CD14-positive monocyte (primary cell): ENCODE measurements at regions not wholly inside any gene's neighbourhood (a gene's known extent, or its start where the extent isn't known, plus 50 kb on each side); places are given as distances from the start of the nearest gene placed in this dataset.

ENCODE experiments used
- DNase-seq, 3 donors: peaks; one replicate each; pipeline ENCODE4 v3.0.0-alpha.2; 2011 to 2022
- H2AFZ ChIP-seq: 2 replicates; pipeline ENCODE4 v1.6.0; 2012; ENCODE audit warnings: mild to moderate bottlenecking, low read depth, low read length, inconsistent platforms; ENCODE audit not compliant: insufficient read depth, poor library complexity, severe bottlenecking
- H3K27ac ChIP-seq, 2 donors: 1 replicate in 1 of 2; 2 replicates in 1 of 2; pipeline ENCODE4 v1.5.1; 2012 to 2013; ENCODE audit warnings: low read length in 2 of 2, control low read depth in 1 of 2, inconsistent platforms in 1 of 2, low read depth in 1 of 2, mild to moderate bottlenecking in 1 of 2
- H3K27me3 ChIP-seq, 2 donors: one replicate each; pipeline versions ENCODE4 v1.6.0 to v1.6.1; 2011 to 2013; ENCODE audit warnings: low read length in 2 of 2; ENCODE audit not compliant: control insufficient read depth in 2 of 2, insufficient read depth in 2 of 2
- H3K36me3 ChIP-seq, 2 donors: replicated peaks in 1 of 2; 1 replicate in 1 of 2; 2 replicates in 1 of 2; pipeline versions ENCODE4 v1.5.1 to v1.6.1; 2012 to 2013; ENCODE audit warnings: low read length in 2 of 2, control low read depth in 1 of 2, inconsistent platforms in 1 of 2, mild to moderate bottlenecking in 1 of 2; ENCODE audit not compliant: insufficient read depth in 2 of 2, control insufficient read depth in 1 of 2
- H3K4me1 ChIP-seq, 2 donors: 1 replicate in 1 of 2; 2 replicates in 1 of 2; pipeline versions ENCODE4 v1.5.1 to v1.6.1; 2012 to 2013; ENCODE audit warnings: low read length in 2 of 2, control low read depth in 1 of 2, inconsistent platforms in 1 of 2, mild to moderate bottlenecking in 1 of 2, moderate library complexity in 1 of 2; ENCODE audit not compliant: insufficient read depth in 2 of 2, control insufficient read depth in 1 of 2
- H3K4me2 ChIP-seq: replicated peaks from 2 replicates; pipeline ENCODE3; 2012; ENCODE audit warnings: low read length, moderate library complexity, mild to moderate bottlenecking; ENCODE audit not compliant: poor library complexity, severe bottlenecking; ENCODE audit errors: extremely low read depth
- H3K4me3 ChIP-seq, 3 experiments: fragments of 200-600 bp in 1 of 3; sonication (generic) in 1 of 3; replicated peaks in 1 of 3; 1 replicate in 2 of 3; 2 replicates in 1 of 3; pipeline ENCODE4 v1.5.1; 2011 to 2013; ENCODE audit warnings: low read length in 3 of 3, mild to moderate bottlenecking in 3 of 3, control low read depth in 2 of 3, low read depth in 2 of 3, inconsistent platforms in 1 of 3, moderate library complexity in 1 of 3
- H3K79me2 ChIP-seq: 2 replicates; pipeline ENCODE4 v1.6.0; 2012; ENCODE audit warnings: mild to moderate bottlenecking, control low read depth, inconsistent platforms, low read length, moderate library complexity; ENCODE audit not compliant: insufficient read depth
- H3K9ac ChIP-seq: 2 replicates; pipeline ENCODE4 v1.6.0; 2017; ENCODE audit warnings: low read length, mild to moderate bottlenecking; ENCODE audit not compliant: insufficient read depth, poor library complexity, severe bottlenecking
- H3K9me3 ChIP-seq, 2 donors: replicated peaks in 1 of 2; 1 replicate in 1 of 2; 2 replicates in 1 of 2; pipeline versions ENCODE4 v1.5.1 to v1.6.1; 2012 to 2013; ENCODE audit warnings: low read length in 2 of 2, control low read depth in 1 of 2; ENCODE audit not compliant: control insufficient read depth in 1 of 2, insufficient read depth in 1 of 2
- H4K20me1 ChIP-seq: 2 replicates; pipeline ENCODE4 v1.6.0; 2012; ENCODE audit warnings: mild to moderate bottlenecking, low read length, control low read depth, moderate library complexity; ENCODE audit not compliant: insufficient read depth
- H3K27ac Mint-ChIP-seq, 7 donors: one replicate each; pipeline ENCODE4 v1.8.0; 2020; ENCODE audit warnings: mild to moderate bottlenecking in 7 of 7, mixed read lengths in 7 of 7, moderate library complexity in 6 of 7, inconsistent platforms in 2 of 7
- H3K27me3 Mint-ChIP-seq, 3 donors: one replicate each; pipeline ENCODE4 v1.8.0; 2021 to 2022; ENCODE audit warnings: low read depth in 3 of 3, mild to moderate bottlenecking in 3 of 3, mixed read lengths in 3 of 3, moderate library complexity in 3 of 3, inconsistent platforms in 1 of 3
- H3K36me3 Mint-ChIP-seq, 2 donors: one replicate each; pipeline ENCODE4 v1.8.0; 2020; ENCODE audit warnings: mixed read lengths in 2 of 2, inconsistent platforms in 1 of 2, mild to moderate bottlenecking in 1 of 2
- H3K4me1 Mint-ChIP-seq: one replicate; pipeline ENCODE4 v1.8.0; 2020; ENCODE audit warnings: mild to moderate bottlenecking, mixed read lengths
- H3K4me3 Mint-ChIP-seq, 2 donors: one replicate each; pipeline ENCODE4 v1.8.0; 2020; ENCODE audit warnings: mild to moderate bottlenecking in 2 of 2, mixed read lengths in 2 of 2, moderate library complexity in 1 of 2
- H3K9me3 Mint-ChIP-seq, 7 donors: one replicate each; pipeline ENCODE4 v1.8.0; 2020 to 2022; ENCODE audit warnings: mixed read lengths in 7 of 7, mild to moderate bottlenecking in 6 of 7, moderate library complexity in 6 of 7, inconsistent platforms in 2 of 7
- WGBS: methylation state at CpG from one replicate; pipeline ENCODE4 v1.1.5; 2013; ENCODE audit warnings: missing lambda C conversion rate; ENCODE audit not compliant: insufficient coverage; 5-methylcytosine and 5-hydroxymethylcytosine counted together
- intact Hi-C, 2 donors: fragments of 100-400 bp; cut with micrococcal nuclease; formaldehyde crosslinking; loops; one replicate each; pipeline versions ENCODE4 v1.15.0 to v1.15.1; 2023
- TF ChIP-seq, protein P1 (sequence below): fragments of 200-600 bp; IDR thresholded peaks from one replicate; pipeline ENCODE4 v1.8.0; 2022; ENCODE audit warnings: antibody characterized with exemption, mild to moderate bottlenecking

- Histone ChIP-seq H3K9ac (no peak overlapping the region), H3K4me3 (no peak overlapping the region), H2AFZ (no peak overlapping the region), H3K79me2 (no peaks in the 10 kb centered on the region), H4K20me1 (no peaks in the 10 kb centered on the region), H3K36me3 (no peaks in the 10 kb centered on the region), H3K4me1 (no peaks in the 10 kb centered on the region), H3K4me2 (no peak overlapping the region), H3K27ac (no peak overlapping the region), H3K27me3 (no peaks in the 10 kb centered on the region), H3K9me3 (no peaks in the 10 kb centered on the region)
- Mint-ChIP-seq H3K36me3 (no peaks in the 10 kb centered on the region), H3K9me3 (peaks cover 0 to 4% (median 3%) of the 10 kb centered on the region in 7 donors), H3K4me1 (no peaks in the 10 kb centered on the region), H3K27me3 (no peaks in the 10 kb centered on the region), H3K27ac (no peak overlapping the region), H3K4me3 (no peak overlapping the region)
- no CpG with 5 or more reads among the region's 1 CpG for WGBS
- intact Hi-C loops = no loop called here
- no peak for DNase-seq
- TF ChIP-seq, protein P1, sequence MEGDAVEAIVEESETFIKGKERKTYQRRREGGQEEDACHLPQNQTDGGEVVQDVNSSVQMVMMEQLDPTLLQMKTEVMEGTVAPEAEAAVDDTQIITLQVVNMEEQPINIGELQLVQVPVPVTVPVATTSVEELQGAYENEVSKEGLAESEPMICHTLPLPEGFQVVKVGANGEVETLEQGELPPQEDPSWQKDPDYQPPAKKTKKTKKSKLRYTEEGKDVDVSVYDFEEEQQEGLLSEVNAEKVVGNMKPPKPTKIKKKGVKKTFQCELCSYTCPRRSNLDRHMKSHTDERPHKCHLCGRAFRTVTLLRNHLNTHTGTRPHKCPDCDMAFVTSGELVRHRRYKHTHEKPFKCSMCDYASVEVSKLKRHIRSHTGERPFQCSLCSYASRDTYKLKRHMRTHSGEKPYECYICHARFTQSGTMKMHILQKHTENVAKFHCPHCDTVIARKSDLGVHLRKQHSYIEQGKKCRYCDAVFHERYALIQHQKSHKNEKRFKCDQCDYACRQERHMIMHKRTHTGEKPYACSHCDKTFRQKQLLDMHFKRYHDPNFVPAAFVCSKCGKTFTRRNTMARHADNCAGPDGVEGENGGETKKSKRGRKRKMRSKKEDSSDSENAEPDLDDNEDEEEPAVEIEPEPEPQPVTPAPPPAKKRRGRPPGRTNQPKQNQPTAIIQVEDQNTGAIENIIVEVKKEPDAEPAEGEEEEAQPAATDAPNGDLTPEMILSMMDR = no peak
These were observed 200.2 kb upstream of the SGCD start for GRCh38 chr5:156126716-156127115.

DNA sequence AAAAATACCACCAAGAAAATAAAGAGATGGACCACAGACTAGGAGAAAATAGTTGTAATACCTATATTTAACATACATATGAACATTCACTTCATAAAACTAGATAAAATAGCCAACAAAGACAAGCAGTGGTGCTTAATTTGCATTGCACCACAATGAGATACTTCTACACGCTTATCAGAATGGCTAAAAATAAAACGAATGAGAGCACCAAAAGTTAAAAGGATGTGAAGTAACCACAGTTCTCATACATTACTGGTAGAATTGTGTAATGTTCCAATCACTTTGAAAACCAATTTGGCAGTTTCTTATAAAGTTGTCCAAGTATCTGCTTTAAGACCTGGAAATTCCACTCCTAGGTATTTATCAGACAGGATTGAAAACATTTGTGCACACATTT, 198.9 kb upstream of the SGCD start:
- no peaks in the 10 kb centered on the region for H3K9me3 ChIP-seq
- H3K4me3 ChIP-seq = no peak overlapping the region
- H3K4me2 ChIP-seq = no peak overlapping the region
- H3K27ac ChIP-seq = no peak overlapping the region
- H3K27me3 Mint-ChIP-seq = no peaks in the 10 kb centered on the region
- DNase-seq = no peak
- no peaks in the 10 kb centered on the region for H3K79me2 ChIP-seq
- no CpG with 5 or more reads among the region's 2 CpGs for WGBS
- peaks cover 0 to 6% (median 2%) of the 10 kb centered on the region in 7 donors for H3K9me3 Mint-ChIP-seq
- no peaks in the 10 kb centered on the region for H3K36me3 ChIP-seq
- no peaks in the 10 kb centered on the region for H3K4me1 ChIP-seq
- H3K27me3 ChIP-seq = no peaks in the 10 kb centered on the region
- H3K9ac ChIP-seq = no peak overlapping the region
- H4K20me1 ChIP-seq = no peaks in the 10 kb centered on the region
- TF ChIP-seq, protein P1 = no peak
- H3K4me1 Mint-ChIP-seq = no peaks in the 10 kb centered on the region
- no peaks in the 10 kb centered on the region for H3K36me3 Mint-ChIP-seq
- H2AFZ ChIP-seq = no peak overlapping the region
- no peak overlapping the region for H3K27ac Mint-ChIP-seq
- intact Hi-C loops = no loop called here
- no peak overlapping the region for H3K4me3 Mint-ChIP-seq
